Esophagus muscularis mucosa (tissue), 4 donors: ENCODE measurements at regions not wholly inside any gene's neighbourhood (a gene's known extent, or its start where the extent isn't known, plus 50 kb on each side); places are given as distances from the start of the nearest gene placed in this dataset.

Experiments
- DNase-seq: peaks from one replicate; pipeline ENCODE4 v3.0.0-alpha.2; 2017; ENCODE audit errors: extremely low spot score
- H3K27ac ChIP-seq, 4 donors: fragments of 200-600 bp; sonication (generic); replicated peaks in 1 of 4; 1 replicate in 3 of 4; 2 replicates in 1 of 4; pipeline ENCODE4 v1.5.1; 2016 to 2019; ENCODE audit warnings: mild to moderate bottlenecking in 1 of 4
- H3K27me3 ChIP-seq, 4 donors: fragments of 200-600 bp; sonication (generic); one replicate each; pipeline versions ENCODE4 v1.5.1 to v1.6.0; 2016 to 2019
- H3K36me3 ChIP-seq, 4 donors: fragments of 200-600 bp; sonication (generic); one replicate each; pipeline ENCODE4 v1.5.1; 2016 to 2019
- H3K4me1 ChIP-seq, 4 donors: fragments of 200-600 bp; sonication (generic); one replicate each; pipeline ENCODE4 v1.5.1; 2016 to 2019
- H3K4me3 ChIP-seq, 4 donors: fragments of 200-600 bp; sonication (generic); 1 replicate in 2 of 4; 2 replicates in 2 of 4; pipeline ENCODE4 v1.5.1; 2016 to 2019; ENCODE audit warnings: mild to moderate bottlenecking in 4 of 4, moderate library complexity in 1 of 4
- H3K9me3 ChIP-seq, 4 donors: fragments of 200-600 bp; sonication (generic); 1 replicate in 3 of 4; 2 replicates in 1 of 4; pipeline ENCODE4 v1.5.1; 2016 to 2019
- EP300 ChIP-seq: sonication (generic); formaldehyde crosslinking; IDR thresholded peaks from one replicate; pipeline ENCODE4 v1.6.1; 2017; ENCODE audit warnings: antibody characterized with exemption
- POLR2A ChIP-seq: fragments of 450-650 bp; IDR thresholded peaks from one replicate; pipeline ENCODE4 v1.6.1; 2017; ENCODE audit warnings: antibody characterized with exemption, moderate library complexity, mild to moderate bottlenecking, low read depth
- POLR2AphosphoS5 ChIP-seq, 2 donors: sonication (generic); formaldehyde crosslinking; IDR thresholded peaks; one replicate each; pipeline ENCODE4 v1.6.1; 2017; ENCODE audit warnings: antibody characterized with exemption in 2 of 2
- WGBS: methylation state at CpG from one replicate; pipeline ENCODE4 v1.1.5; 2018; 5-methylcytosine and 5-hydroxymethylcytosine counted together
- intact Hi-C: fragments of 100-400 bp; cut with DNase I; formaldehyde crosslinking; loops from one replicate; pipeline ENCODE4 v1.15.1; 2023
- TF ChIP-seq, protein P1 (sequence below), 3 experiments: fragments of 200-600 bp in 2 of 3; fragments of 450-650 bp in 1 of 3; sonication (generic) in 2 of 3; IDR thresholded peaks; one replicate each; pipeline ENCODE4 v1.5.1; 2017 to 2019; ENCODE audit warnings: antibody characterized with exemption in 3 of 3, mild to moderate bottlenecking in 2 of 3, moderate library complexity in 1 of 3

GRCh38 chr1:87760155-87760554 is 431.5 kb downstream of the LMO4 start:
- DNase-seq = no peak
- H3K4me1 ChIP-seq = peaks cover 0 to 34% (median 19%) of the 10 kb centered on the region in 4 donors
- H3K4me3 ChIP-seq = no peak overlapping the region
- no peaks in the 10 kb centered on the region for H3K9me3 ChIP-seq
- no peaks in the 10 kb centered on the region for H3K27me3 ChIP-seq
- no peaks in the 10 kb centered on the region for H3K36me3 ChIP-seq
- intact Hi-C loops = no loop called here
- no peak for TF ChIP-seq EP300
- no peak for TF ChIP-seq POLR2AphosphoS5 (IDR thresholded peaks at IDR 0.05)
- TF ChIP-seq, protein P1, sequence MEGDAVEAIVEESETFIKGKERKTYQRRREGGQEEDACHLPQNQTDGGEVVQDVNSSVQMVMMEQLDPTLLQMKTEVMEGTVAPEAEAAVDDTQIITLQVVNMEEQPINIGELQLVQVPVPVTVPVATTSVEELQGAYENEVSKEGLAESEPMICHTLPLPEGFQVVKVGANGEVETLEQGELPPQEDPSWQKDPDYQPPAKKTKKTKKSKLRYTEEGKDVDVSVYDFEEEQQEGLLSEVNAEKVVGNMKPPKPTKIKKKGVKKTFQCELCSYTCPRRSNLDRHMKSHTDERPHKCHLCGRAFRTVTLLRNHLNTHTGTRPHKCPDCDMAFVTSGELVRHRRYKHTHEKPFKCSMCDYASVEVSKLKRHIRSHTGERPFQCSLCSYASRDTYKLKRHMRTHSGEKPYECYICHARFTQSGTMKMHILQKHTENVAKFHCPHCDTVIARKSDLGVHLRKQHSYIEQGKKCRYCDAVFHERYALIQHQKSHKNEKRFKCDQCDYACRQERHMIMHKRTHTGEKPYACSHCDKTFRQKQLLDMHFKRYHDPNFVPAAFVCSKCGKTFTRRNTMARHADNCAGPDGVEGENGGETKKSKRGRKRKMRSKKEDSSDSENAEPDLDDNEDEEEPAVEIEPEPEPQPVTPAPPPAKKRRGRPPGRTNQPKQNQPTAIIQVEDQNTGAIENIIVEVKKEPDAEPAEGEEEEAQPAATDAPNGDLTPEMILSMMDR (IDR thresholded peaks at IDR 0.05) = no peak
- no peak for TF ChIP-seq POLR2A
- H3K27ac ChIP-seq = peak overlapping the region in 3 of 4 donors; percentile 36 to 81 (median 41)
- WGBS = 81% methylated on average over 2 of the region's 2 CpGs

GRCh38 chr1:87760654-87761053 is 432.0 kb downstream of the LMO4 start:
- no peaks in the 10 kb centered on the region for H3K36me3 ChIP-seq
- no peak overlapping the region for H3K4me3 ChIP-seq
- no peaks in the 10 kb centered on the region for H3K27me3 ChIP-seq
- WGBS = 100% methylated on average over 1 of the region's 1 CpG
- TF ChIP-seq, protein P1 (IDR thresholded peaks at IDR 0.05) = no peak
- TF ChIP-seq EP300 (no peak), POLR2A (no peak), POLR2AphosphoS5 (IDR thresholded peaks at IDR 0.05) (no peak)
- DNase-seq = no peak
- H3K9me3 ChIP-seq = no peaks in the 10 kb centered on the region
- H3K27ac ChIP-seq = peak overlapping the region in 1 of 4 donors; percentile 81
- intact Hi-C loops = no loop called here
- peaks cover 0 to 34% (median 19%) of the 10 kb centered on the region in 4 donors for H3K4me1 ChIP-seq

DNA sequence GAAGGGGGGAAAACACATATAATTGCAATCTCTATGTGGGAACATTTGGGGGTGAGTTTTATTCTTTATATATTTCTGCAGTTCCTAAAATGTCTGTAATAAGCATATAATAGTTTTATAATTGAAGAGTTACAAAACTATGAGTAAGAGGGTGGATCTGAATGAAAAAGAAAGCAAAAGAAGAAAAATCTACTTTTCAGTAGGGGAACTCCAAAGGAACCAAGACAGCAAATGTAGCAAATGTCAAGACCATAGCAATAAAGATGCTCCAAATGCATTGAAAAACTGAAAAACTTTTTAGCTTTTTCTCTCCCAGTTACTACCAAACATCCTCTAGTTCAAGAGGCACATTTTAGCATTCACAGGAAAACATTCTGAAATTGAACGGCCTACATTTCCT is 434.8 kb downstream of the LMO4 start:
- TF ChIP-seq EP300 (no peak), POLR2A (no peak), POLR2AphosphoS5 (IDR thresholded peaks at IDR 0.05) (no peak)
- TF ChIP-seq, protein P1 (IDR thresholded peaks at IDR 0.05) = no peak
- no peaks in the 10 kb centered on the region for H3K9me3 ChIP-seq
- no peaks in the 10 kb centered on the region for H3K27me3 ChIP-seq
- H3K4me1 ChIP-seq = peaks cover 0 to 15% (median 6%) of the 10 kb centered on the region in 4 donors
- DNase-seq = no peak
- intact Hi-C loops = no loop called here
- H3K4me3 ChIP-seq = no peak overlapping the region
- H3K27ac ChIP-seq = no peak overlapping the region
- no peaks in the 10 kb centered on the region for H3K36me3 ChIP-seq
- WGBS = 63% methylated on average over 1 of the region's 1 CpG

DNA sequence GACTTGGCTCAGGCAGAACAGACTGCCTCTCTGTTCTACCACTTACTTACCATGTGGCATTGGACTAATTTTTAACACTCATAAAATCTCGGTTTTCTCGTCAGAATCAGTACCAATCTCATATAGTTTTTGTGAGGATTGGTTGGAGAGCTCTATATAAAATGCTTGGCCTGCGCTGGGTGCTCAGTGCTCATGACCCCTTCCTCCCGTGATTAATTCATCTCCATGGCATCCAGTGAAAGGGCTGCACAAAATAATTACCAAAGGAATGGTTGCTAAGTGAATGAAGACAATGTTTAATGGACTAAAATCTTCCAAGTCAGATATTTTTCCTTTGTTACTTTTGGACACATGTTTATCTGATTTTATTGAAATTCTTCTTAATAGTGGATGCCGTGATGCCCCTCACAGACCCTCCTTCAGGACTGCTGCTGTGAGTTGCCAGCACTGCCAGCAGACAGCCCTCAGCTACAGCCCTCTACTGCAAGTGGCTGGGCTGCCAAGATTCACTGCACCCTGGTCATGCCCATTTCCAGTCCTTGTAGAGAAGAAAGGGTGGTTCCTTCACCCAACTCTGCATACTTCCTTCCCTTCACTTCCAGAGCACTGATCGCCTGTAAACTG is 436.5 kb downstream of the LMO4 start:
- Histone ChIP-seq H3K9me3 (peaks cover 0 to 3% (median 0%) of the 10 kb centered on the region in 4 donors), H3K4me1 (peaks cover 0 to 4% (median 0%) of the 10 kb centered on the region in 4 donors), H3K27me3 (no peaks in the 10 kb centered on the region), H3K27ac (no peak overlapping the region), H3K4me3 (no peak overlapping the region), H3K36me3 (no peaks in the 10 kb centered on the region)
- 84% methylated on average over 6 of the region's 6 CpGs for WGBS
- no peak for DNase-seq
- TF ChIP-seq POLR2A (no peak), EP300 (no peak)
- TF ChIP-seq, protein P1 (IDR thresholded peaks at IDR 0.05) = no peak
- intact Hi-C loops = no loop called here

GRCh38 chr1:87765681-87766070 is 437.0 kb downstream of the LMO4 start:
- no peak overlapping the region for H3K4me3 ChIP-seq
- TF ChIP-seq EP300 (no peak), POLR2AphosphoS5 (IDR thresholded peaks at IDR 0.05) (no peak), POLR2A (no peak)
- TF ChIP-seq, protein P1 (IDR thresholded peaks at IDR 0.05) = no peak
- intact Hi-C loops = no loop called here
- DNase-seq = no peak
- no peaks in the 10 kb centered on the region for H3K36me3 ChIP-seq
- no peaks in the 10 kb centered on the region for H3K27me3 ChIP-seq
- no peak overlapping the region for H3K27ac ChIP-seq
- H3K4me1 ChIP-seq = peaks cover 0 to 4% (median 0%) of the 10 kb centered on the region in 4 donors
- peaks cover 0 to 3% (median 0%) of the 10 kb centered on the region in 4 donors for H3K9me3 ChIP-seq
- WGBS = 74% methylated on average over 1 of the region's 1 CpG
